ENCODE measurements at regions not wholly inside any gene's neighbourhood (a gene's known extent, or its start where the extent isn't known, plus 50 kb on each side); places are given as distances from the start of the nearest gene placed in this dataset.

GRCh38 chr16:54466233-54466632 lies 179.6 kb upstream of the IRX3 start:
- no peak for DNase-seq

- DNase-seq, result no peak
Measured at GRCh38 chr16:54465063-54465462, 178.5 kb upstream of the IRX3 start.

- no peak for DNase-seq
Measured at GRCh38 chr16:54462771-54463170, 176.2 kb upstream of the IRX3 start.

GRCh38 chr16:54462151-54462651 lies 175.6 kb upstream of the IRX3 start:
- no peak for DNase-seq

GRCh38 chr16:54460263-54460860 lies 173.8 kb upstream of the IRX3 start:
- DNase-seq, result no peak

- DNase-seq, result no peak
Measured at GRCh38 chr16:54459509-54460262, 173.1 kb upstream of the IRX3 start.

GRCh38 chr16:54458923-54459322 lies 172.3 kb upstream of the IRX3 start:
- DNase-seq, result no peak

GRCh38 chr16:54456291-54456690 lies 169.7 kb upstream of the IRX3 start:
- no peak for DNase-seq

- peak; percentile 48 for DNase-seq
Measured at GRCh38 chr16:54455030-54455725, 168.6 kb upstream of the IRX3 start.

GRCh38 chr16:54454616-54455015 lies 168.0 kb upstream of the IRX3 start:
- DNase-seq, result no peak

GRCh38 chr16:54453871-54454270 lies 167.3 kb upstream of the IRX3 start:
- DNase-seq, result no peak

GRCh38 chr16:54447576-54448440 lies 161.2 kb upstream of the IRX3 start:
- DNase-seq, result no peak

GRCh38 chr16:54446639-54447038 lies 160.1 kb upstream of the IRX3 start:
- peak; percentile 72 for DNase-seq

- no peak for DNase-seq
Measured at GRCh38 chr16:54444851-54445458, 158.4 kb upstream of the IRX3 start.

- no peak for DNase-seq
Measured at GRCh38 chr16:54443839-54444238, 157.3 kb upstream of the IRX3 start.

GRCh38 chr16:54443352-54443751 lies 156.8 kb upstream of the IRX3 start:
- no peak for DNase-seq

- DNase-seq, result no peak
Measured at GRCh38 chr16:54442864-54443263, 156.3 kb upstream of the IRX3 start.

- DNase-seq, result no peak
Measured at GRCh38 chr16:54438469-54438868, 151.9 kb upstream of the IRX3 start.

GRCh38 chr16:54437921-54438320 lies 151.3 kb upstream of the IRX3 start:
- DNase-seq, result peak; percentile 15

GRCh38 chr16:54437401-54437800 lies 150.8 kb upstream of the IRX3 start:
- peak; percentile 34 for DNase-seq

GRCh38 chr16:54436346-54436745 lies 149.8 kb upstream of the IRX3 start:
- DNase-seq, result no peak

- DNase-seq, result no peak
Measured at GRCh38 chr16:54434859-54435258, 148.3 kb upstream of the IRX3 start.

- DNase-seq, result no peak
Measured at GRCh38 chr16:54432897-54433229, 146.3 kb upstream of the IRX3 start.
